ENCODE measurements at regions not wholly inside any gene's neighbourhood (a gene's known extent, or its start where the extent isn't known, plus 50 kb on each side); places are given as distances from the start of the nearest gene placed in this dataset.

DNA sequence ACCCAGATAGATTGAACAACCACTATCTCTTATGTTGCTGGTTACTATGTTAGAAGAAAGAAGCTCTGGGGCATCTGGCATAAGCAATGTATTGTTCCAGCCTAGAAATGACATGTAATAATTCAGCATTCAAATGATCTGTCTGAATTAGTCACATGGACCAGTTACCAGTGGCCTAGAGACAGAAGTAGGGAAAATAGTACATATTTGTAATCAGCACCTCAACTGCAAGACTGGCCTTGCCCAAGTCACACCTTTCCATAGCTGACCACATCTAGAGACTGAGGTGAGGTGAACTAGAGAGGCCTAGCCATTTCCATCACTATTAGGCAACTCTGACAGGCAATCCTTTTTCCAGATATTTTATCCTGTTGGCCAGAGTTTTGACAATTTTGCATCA lies 315.6 kb upstream of the KCND2 start:
- H3K9ac ChIP-seq (ENCODE audit: low read depth, low read length), result no peak overlapping the region
- H3K27me3 ChIP-seq (ENCODE audit: control insufficient read depth, insufficient read depth, low read length), result no peaks in the 10 kb centered on the region
- H2AK9ac ChIP-seq (replicated peaks; ENCODE audit: low read depth, low read length, poor library complexity), result no peak overlapping the region
- H4K5ac ChIP-seq (ENCODE audit: low read depth, low read length), result no peak overlapping the region
- intact Hi-C loops (cut with micrococcal nuclease), result no loop called here
- no peaks in the 10 kb centered on the region for H3K79me1 ChIP-seq (ENCODE audit: low read depth in 1 of 2, low read length in 2 of 2)
- H2BK5ac ChIP-seq (ENCODE audit: low read depth, low read length, poor library complexity, severe bottlenecking), result no peak overlapping the region
- H3K9me3 ChIP-seq (ENCODE audit: control insufficient read depth, insufficient read depth, low read length), result no peaks in the 10 kb centered on the region
- BruUV-seq (replicated peaks), result no TSS peak
- H3K36me3 ChIP-seq (ENCODE audit: control insufficient read depth, insufficient read depth, low read length), result no peaks in the 10 kb centered on the region
- no peak overlapping the region for H3K56ac ChIP-seq (ENCODE audit: extremely low read depth, insufficient read depth, low read length)
- no peak overlapping the region for H3K23ac ChIP-seq (ENCODE audit: low read depth, low read length)
- ChIA-PET POLR2A (ENCODE audit: unreplicated experiment) (no interaction called here), CTCF (no interaction called here)
- no peak for TF ChIP-seq CHD1 (IDR thresholded peaks at IDR 0.05; ENCODE audit: low read depth, low read length)
- no peak for TF ChIP-seq POLR2A (IDR thresholded peaks at IDR 0.05; ENCODE audit: low read depth, low read length)
- no peak for TF ChIP-seq CEBPB (IDR thresholded peaks at IDR 0.05; ENCODE audit: low read depth, low read length)
- TF ChIP-seq, protein P1, sequence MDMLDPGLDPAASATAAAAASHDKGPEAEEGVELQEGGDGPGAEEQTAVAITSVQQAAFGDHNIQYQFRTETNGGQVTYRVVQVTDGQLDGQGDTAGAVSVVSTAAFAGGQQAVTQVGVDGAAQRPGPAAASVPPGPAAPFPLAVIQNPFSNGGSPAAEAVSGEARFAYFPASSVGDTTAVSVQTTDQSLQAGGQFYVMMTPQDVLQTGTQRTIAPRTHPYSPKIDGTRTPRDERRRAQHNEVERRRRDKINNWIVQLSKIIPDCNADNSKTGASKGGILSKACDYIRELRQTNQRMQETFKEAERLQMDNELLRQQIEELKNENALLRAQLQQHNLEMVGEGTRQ (IDR thresholded peaks at IDR 0.05; ENCODE audit: low read depth, low read length), result no peak
- no peak for TF ChIP-seq NFE2L2 (IDR thresholded peaks at IDR 0.05; ENCODE audit: low read depth, low read length)
- TF ChIP-seq MAFK (IDR thresholded peaks at IDR 0.05; ENCODE audit: low read depth, low read length), result no peak
- TF ChIP-seq, protein P2, sequence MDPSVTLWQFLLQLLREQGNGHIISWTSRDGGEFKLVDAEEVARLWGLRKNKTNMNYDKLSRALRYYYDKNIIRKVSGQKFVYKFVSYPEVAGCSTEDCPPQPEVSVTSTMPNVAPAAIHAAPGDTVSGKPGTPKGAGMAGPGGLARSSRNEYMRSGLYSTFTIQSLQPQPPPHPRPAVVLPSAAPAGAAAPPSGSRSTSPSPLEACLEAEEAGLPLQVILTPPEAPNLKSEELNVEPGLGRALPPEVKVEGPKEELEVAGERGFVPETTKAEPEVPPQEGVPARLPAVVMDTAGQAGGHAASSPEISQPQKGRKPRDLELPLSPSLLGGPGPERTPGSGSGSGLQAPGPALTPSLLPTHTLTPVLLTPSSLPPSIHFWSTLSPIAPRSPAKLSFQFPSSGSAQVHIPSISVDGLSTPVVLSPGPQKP (IDR thresholded peaks at IDR 0.05; ENCODE audit: borderline replicate concordance, low read depth, low read length), result no peak
- TF ChIP-seq, protein P3, sequence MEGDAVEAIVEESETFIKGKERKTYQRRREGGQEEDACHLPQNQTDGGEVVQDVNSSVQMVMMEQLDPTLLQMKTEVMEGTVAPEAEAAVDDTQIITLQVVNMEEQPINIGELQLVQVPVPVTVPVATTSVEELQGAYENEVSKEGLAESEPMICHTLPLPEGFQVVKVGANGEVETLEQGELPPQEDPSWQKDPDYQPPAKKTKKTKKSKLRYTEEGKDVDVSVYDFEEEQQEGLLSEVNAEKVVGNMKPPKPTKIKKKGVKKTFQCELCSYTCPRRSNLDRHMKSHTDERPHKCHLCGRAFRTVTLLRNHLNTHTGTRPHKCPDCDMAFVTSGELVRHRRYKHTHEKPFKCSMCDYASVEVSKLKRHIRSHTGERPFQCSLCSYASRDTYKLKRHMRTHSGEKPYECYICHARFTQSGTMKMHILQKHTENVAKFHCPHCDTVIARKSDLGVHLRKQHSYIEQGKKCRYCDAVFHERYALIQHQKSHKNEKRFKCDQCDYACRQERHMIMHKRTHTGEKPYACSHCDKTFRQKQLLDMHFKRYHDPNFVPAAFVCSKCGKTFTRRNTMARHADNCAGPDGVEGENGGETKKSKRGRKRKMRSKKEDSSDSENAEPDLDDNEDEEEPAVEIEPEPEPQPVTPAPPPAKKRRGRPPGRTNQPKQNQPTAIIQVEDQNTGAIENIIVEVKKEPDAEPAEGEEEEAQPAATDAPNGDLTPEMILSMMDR (conservative IDR thresholded peaks at IDR 0.05; ENCODE audit: low read depth, low read length), result no peak
- no peak for TF ChIP-seq FOS (IDR thresholded peaks at IDR 0.05; ENCODE audit: low read depth, low read length)
- TF ChIP-seq RAD21 (IDR thresholded peaks at IDR 0.05; ENCODE audit: low read length), result no peak
- TF ChIP-seq RFX5 (IDR thresholded peaks at IDR 0.05; ENCODE audit: low read depth, low read length), result no peak
- TF ChIP-seq RCOR1 (IDR thresholded peaks at IDR 0.05; ENCODE audit: insufficient replicate concordance, low read length), result no peak
- TF ChIP-seq MAZ (IDR thresholded peaks at IDR 0.05; ENCODE audit: borderline replicate concordance, low read depth, low read length), result no peak
- TF ChIP-seq MXI1 (IDR thresholded peaks at IDR 0.05; ENCODE audit: borderline replicate concordance, low read depth, low read length), result no peak
- TF ChIP-seq SMC3 (IDR thresholded peaks at IDR 0.05; ENCODE audit: low read depth, low read length), result no peak
- TF ChIP-seq BHLHE40 (IDR thresholded peaks at IDR 0.05; ENCODE audit: low read depth, low read length), result no peak
- H3K4me2 ChIP-seq (ENCODE audit: low read depth, low read length), result no peak overlapping the region
- in situ Hi-C loops (cut with MboI; ENCODE audit: low sequenced_read_pairs), result no loop called here
- no peak overlapping the region for H2AFZ ChIP-seq (replicated peaks; ENCODE audit: low read length, poor library complexity)
- H3K27ac ChIP-seq (ENCODE audit: insufficient read depth, low read length), result no peak overlapping the region
- no peak for DNase-seq
- no peak overlapping the region for H2BK120ac ChIP-seq (ENCODE audit: low read depth, low read length)
- no peak overlapping the region for H2BK20ac ChIP-seq (ENCODE audit: low read depth, low read length)
- H3K9me1 ChIP-seq (ENCODE audit: insufficient read depth, low read length), result no peaks in the 10 kb centered on the region
- no peaks in the 10 kb centered on the region for H3K4me1 ChIP-seq (ENCODE audit: control insufficient read depth, insufficient read depth, low read length)
- H4K20me1 ChIP-seq (ENCODE audit: insufficient read depth, low read length), result no peaks in the 10 kb centered on the region
- H2BK15ac ChIP-seq (ENCODE audit: low read depth, low read length), result no peak overlapping the region
- H3K4me3 ChIP-seq (ENCODE audit: insufficient read depth, low read depth, low read length), result no peak overlapping the region
- no peak overlapping the region for H2AK5ac ChIP-seq (ENCODE audit: low read depth, low read length)
- no peak overlapping the region for H3K18ac ChIP-seq (ENCODE audit: low read depth, low read length)
- no peak overlapping the region for H3K14ac ChIP-seq (replicated peaks; ENCODE audit: low read depth, low read length)
- H3K4ac ChIP-seq (ENCODE audit: low read depth, low read length), result no peak overlapping the region
- no peak overlapping the region for H4K8ac ChIP-seq (ENCODE audit: low read depth in 2 of 2, low read length in 2 of 2)
- no peak for ATAC-seq (ENCODE audit: low read depth)
- dilution Hi-C loops (cut with HindIII; ENCODE audit: low sequenced_read_pairs, unreplicated experiment), result no loop called here
- H4K91ac ChIP-seq (ENCODE audit: insufficient read depth, low read depth, low read length), result no peak overlapping the region

All from IMR-90 (cell line).